Endothelial cell of umbilical vein (primary cell): ENCODE measurements at regions not wholly inside any gene's neighbourhood (a gene's known extent, or its start where the extent isn't known, plus 50 kb on each side); places are given as distances from the start of the nearest gene placed in this dataset.

Experiments used
- BruUV-seq: library from RNA; stranded (reverse); fragments of 400-500 nt; replicated peaks from 2 replicates; lab custom pipeline; 2021; lab: Mats Ljungman, UMichigan
- CTCF ChIA-PET: fragments of 300-600, 350-600 bp; sonication (Branson Sonifier 250); formaldehyde crosslinking; loops from one replicate; lab custom pipeline; 2021; ENCODE audit warnings: antibody characterized with exemption, inconsistent platforms; lab: Charles Lee
- POLR2A ChIA-PET: fragments of 300-600, 350-600 bp; sonication (Branson Sonifier 250); formaldehyde crosslinking; loops from one replicate; lab custom pipeline; 2021; ENCODE audit warnings: antibody characterized with exemption, inconsistent platforms; lab: Charles Lee
- DNase-seq: peaks from one replicate; pipeline ENCODE4 v3.0.0-alpha.2; 2011; ENCODE audit warnings: low read depth, low spot score
- FAIRE-seq: peaks from 2 replicates; lab custom pipeline; 2011; peaks lifted over from hg19 to GRCh38; lab: Jason Lieb, UNC
- H2AFZ ChIP-seq: 2 replicates; pipeline ENCODE4 v1.6.0; 2012; ENCODE audit warnings: low read depth, low read length, control low read depth, inconsistent platforms
- H3K27ac ChIP-seq: 2 replicates; pipeline ENCODE4 v1.5.1; 2011; ENCODE audit warnings: low read depth, mild to moderate bottlenecking, control low read depth, low read length, moderate library complexity; ENCODE audit not compliant: insufficient read depth
- H3K27me3 ChIP-seq, 2 experiments: 2 replicates each; pipeline versions ENCODE4 v1.6.0 to v1.6.1; 2011; ENCODE audit warnings: low read length in 2 of 2, mixed read lengths in 1 of 2; ENCODE audit not compliant: control insufficient read depth in 2 of 2, insufficient read depth in 2 of 2
- H3K36me3 ChIP-seq, 2 experiments: 2 replicates in 1 of 2; 3 replicates in 1 of 2; pipeline ENCODE4 v1.5.1; 2011; ENCODE audit warnings: low read length in 2 of 2, mild to moderate bottlenecking in 1 of 2, moderate library complexity in 1 of 2; ENCODE audit not compliant: control insufficient read depth in 2 of 2, insufficient read depth in 2 of 2; ENCODE audit errors: extremely low read depth in 1 of 2
- H3K4me1 ChIP-seq: 3 replicates; pipeline ENCODE4 v1.5.1; 2011; ENCODE audit warnings: mild to moderate bottlenecking, low read length; ENCODE audit not compliant: control insufficient read depth, insufficient read depth; ENCODE audit errors: extremely low read depth
- H3K4me2 ChIP-seq: 2 replicates; pipeline ENCODE4 v1.6.1; 2011; ENCODE audit warnings: low read length, control low read depth, mixed read lengths; ENCODE audit not compliant: insufficient read depth
- H3K4me3 ChIP-seq, 3 experiments: fragments of 200-600 bp in 1 of 3; sonication (generic), shearing (Covaris generic) in 1 of 3; replicated peaks in 1 of 3; 2 replicates each; pipeline ENCODE4 v1.5.1; 2011 to 2016; ENCODE audit warnings: control low read depth in 3 of 3, low read length in 3 of 3, mild to moderate bottlenecking in 2 of 3, inconsistent platforms in 1 of 3, low read depth in 1 of 3, moderate library complexity in 1 of 3; ENCODE audit not compliant: insufficient read depth in 1 of 3
- H3K79me2 ChIP-seq: 2 replicates; pipeline ENCODE4 v1.6.0; 2012; ENCODE audit warnings: low read length, inconsistent platforms; ENCODE audit not compliant: control insufficient read depth, insufficient read depth
- H3K9ac ChIP-seq: replicated peaks from 2 replicates; pipeline ENCODE3; 2011; ENCODE audit warnings: low read length, control low read depth; ENCODE audit not compliant: insufficient read depth; ENCODE audit errors: extremely low read depth
- H3K9me1 ChIP-seq: replicated peaks from 3 replicates; pipeline ENCODE4 v1.6.0; 2011; ENCODE audit warnings: mild to moderate bottlenecking, low read length; ENCODE audit not compliant: control insufficient read depth, insufficient read depth; ENCODE audit errors: extremely low read depth
- H3K9me3 ChIP-seq: replicated peaks from 2 replicates; pipeline ENCODE4 v1.5.1; 2012; ENCODE audit warnings: low read length, inconsistent platforms; ENCODE audit not compliant: control insufficient read depth, insufficient read depth
- H4K20me1 ChIP-seq: replicated peaks from 2 replicates; pipeline ENCODE3; 2011; ENCODE audit warnings: mild to moderate bottlenecking, low read length; ENCODE audit not compliant: control insufficient read depth, insufficient read depth; ENCODE audit errors: extremely low read depth
- EZH2 ChIP-seq: IDR thresholded peaks from 2 replicates; pipeline ENCODE4 v1.6.1; 2012; ENCODE audit warnings: borderline replicate concordance, low read depth, mild to moderate bottlenecking, moderate library complexity, low read length, inconsistent platforms; ENCODE audit not compliant: severe bottlenecking
- FOS ChIP-seq: IDR thresholded peaks from 2 replicates; pipeline ENCODE4 v1.6.1; 2011; ENCODE audit warnings: mild to moderate bottlenecking, low read length, moderate library complexity, borderline replicate concordance; ENCODE audit not compliant: insufficient read depth
- MYC ChIP-seq: IDR thresholded peaks from one replicate; pipeline ENCODE4 v1.6.1; 2011; ENCODE audit warnings: mild to moderate bottlenecking, low read depth, low read length
- dilution Hi-C: fragments of 300-500 bp; cut with MboI; formaldehyde crosslinking; loops from one replicate; pipeline ENCODE4 v1.15.0; 2019; ENCODE audit warnings: low sequenced_read_pairs; ENCODE audit not compliant: extremely low pct_ligation_motif_present
- intact Hi-C: fragments of 100-400 bp; cut with micrococcal nuclease; formaldehyde crosslinking; loops from one replicate; pipeline ENCODE4 v1.10.0; 2022

GRCh38 chr10:57786850-57787750 lies 480.6 kb downstream of the IPMK start:
- H3K79me2 ChIP-seq, result no peaks in the 10 kb centered on the region
- H3K27ac ChIP-seq, result no peak overlapping the region
- H2AFZ ChIP-seq, result no peak overlapping the region
- H3K4me3 ChIP-seq, result no peak overlapping the region
- H4K20me1 ChIP-seq, result no peaks in the 10 kb centered on the region
- FAIRE-seq, result no peak
- no peaks in the 10 kb centered on the region for H3K36me3 ChIP-seq
- no peak for TF ChIP-seq FOS
- no peak for TF ChIP-seq MYC
- H3K4me2 ChIP-seq, result no peak overlapping the region
- H3K4me1 ChIP-seq, result no peaks in the 10 kb centered on the region
- BruUV-seq, result no TSS peak
- no peak overlapping the region for H3K9ac ChIP-seq
- ChIA-PET CTCF (no interaction called here), POLR2A (no interaction called here)
- DNase-seq, result no peak
- intact Hi-C loops (no loop called here), dilution Hi-C loops (no loop called here)
- H3K27me3 ChIP-seq, result no peaks in the 10 kb centered on the region
- H3K9me1 ChIP-seq, result no peaks in the 10 kb centered on the region
- peaks cover 3% of the 10 kb centered on the region for H3K9me3 ChIP-seq

- Histone ChIP-seq H3K36me3 (no peaks in the 10 kb centered on the region), H2AFZ (no peak overlapping the region), H3K27ac (no peak overlapping the region), H3K9me3 (peaks cover 3% of the 10 kb centered on the region), H3K9ac (no peak overlapping the region), H3K4me3 (no peak overlapping the region), H3K79me2 (no peaks in the 10 kb centered on the region), H3K27me3 (no peaks in the 10 kb centered on the region), H3K9me1 (no peaks in the 10 kb centered on the region), H4K20me1 (no peaks in the 10 kb centered on the region), H3K4me1 (no peaks in the 10 kb centered on the region), H3K4me2 (no peak overlapping the region)
- FAIRE-seq (no peak), DNase-seq (no peak)
- TF ChIP-seq EZH2, result no peak
- ChIA-PET CTCF (no interaction called here), POLR2A (no interaction called here)
- dilution Hi-C loops, result no loop called here
- no TSS peak for BruUV-seq
- intact Hi-C loops, result no loop called here
Measured at GRCh38 chr10:57786331-57786730, 481.4 kb downstream of the IPMK start.
